ENCODE measurements at regions not wholly inside any gene's neighbourhood (a gene's known extent, or its start where the extent isn't known, plus 50 kb on each side); places are given as distances from the start of the nearest gene placed in this dataset.

GRCh38 chr12:76238688-76239087 is 109.5 kb downstream of the BBS10 start:
- ChIA-PET POLR2A (no interaction called here), CTCF (interaction anchor here (0.7 kb wide), 1 partner anchor 13 kb away, joined by 3 read pairs; no protein-coding TSS in a partner anchor)
- Histone ChIP-seq H3K36me3 (ENCODE audit: control insufficient read depth in 2 of 2, insufficient read depth in 1 of 2, low read length in 2 of 2) (no peaks in the 10 kb centered on the region), H3K27ac (ENCODE audit: extremely low read depth, low read depth, low read length) (no peak overlapping the region), H3K9me3 (ENCODE audit: control insufficient read depth, insufficient read depth, low read depth, low read length) (no peaks in the 10 kb centered on the region), H3K4me1 (ENCODE audit: control insufficient read depth, insufficient read depth, low read length) (no peaks in the 10 kb centered on the region), H3K4me3 (ENCODE audit: low read depth, low read length) (no peak overlapping the region)
- TF ChIP-seq ZNF600 (tag by site-specific recombination; IDR thresholded peaks at IDR 0.05) (no peak), ZNF624 (tag by site-specific recombination; IDR thresholded peaks at IDR 0.05) (no peak), ZBTB49 (tag by site-specific recombination; IDR thresholded peaks at IDR 0.05; ENCODE audit: low read depth) (no peak), ZNF529 (tag by site-specific recombination; IDR thresholded peaks at IDR 0.05; ENCODE audit: insufficient replicate concordance) (no peak), HOXA7 (CRISPR knock-in tag; IDR thresholded peaks at IDR 0.05; ENCODE audit: borderline replicate concordance) (no peak), ZNF830 (tag by site-specific recombination; IDR thresholded peaks at IDR 0.05; ENCODE audit: low read depth) (no peak), GLI2 (tag by site-specific recombination; IDR thresholded peaks at IDR 0.05; ENCODE audit: borderline replicate concordance, low read depth) (no peak), ZNF350 (tag by site-specific recombination; IDR thresholded peaks at IDR 0.05) (no peak), ZNF133 (tag by site-specific recombination; IDR thresholded peaks at IDR 0.05) (no peak), ATF2 (tag by site-specific recombination; IDR thresholded peaks at IDR 0.05; ENCODE audit: low read depth) (no peak), YY2 (tag by site-specific recombination; IDR thresholded peaks at IDR 0.05) (no peak), MZF1 (tag by site-specific recombination; IDR thresholded peaks at IDR 0.05; ENCODE audit: borderline replicate concordance) (no peak), ZNF175 (tag by site-specific recombination; IDR thresholded peaks at IDR 0.05) (no peak), ZNF132 (tag by site-specific recombination; IDR thresholded peaks at IDR 0.05; ENCODE audit: borderline replicate concordance) (no peak), ZNF433 (tag by site-specific recombination; IDR thresholded peaks at IDR 0.05; ENCODE audit: low read depth) (no peak), ZBTB10 (tag by site-specific recombination; IDR thresholded peaks at IDR 0.05) (no peak)

GRCh38 chr12:76237086-76237701 is 111.0 kb downstream of the BBS10 start:
- Histone ChIP-seq H3K36me3 (ENCODE audit: control insufficient read depth in 2 of 2, insufficient read depth in 1 of 2, low read length in 2 of 2) (no peaks in the 10 kb centered on the region), H3K9me3 (ENCODE audit: control insufficient read depth, insufficient read depth, low read depth, low read length) (no peaks in the 10 kb centered on the region), H3K4me1 (ENCODE audit: control insufficient read depth, insufficient read depth, low read length) (no peaks in the 10 kb centered on the region), H3K4me3 (ENCODE audit: low read depth, low read length) (no peak overlapping the region), H3K27ac (ENCODE audit: extremely low read depth, low read depth, low read length) (no peak overlapping the region)
- CTCF ChIA-PET, result no interaction called here
- POLR2A ChIA-PET, result no interaction called here
- TF ChIP-seq ZNF133 (tag by site-specific recombination; IDR thresholded peaks at IDR 0.05) (no peak), ZNF830 (tag by site-specific recombination; IDR thresholded peaks at IDR 0.05; ENCODE audit: low read depth) (no peak), ZBTB7A (tag by site-specific recombination; IDR thresholded peaks at IDR 0.05; ENCODE audit: low read depth) (no peak), ZNF18 (tag by site-specific recombination; IDR thresholded peaks at IDR 0.05) (no peak), ZFP41 (tag by site-specific recombination; IDR thresholded peaks at IDR 0.05; ENCODE audit: borderline replicate concordance) (no peak), ZNF311 (tag by site-specific recombination; IDR thresholded peaks at IDR 0.05; ENCODE audit: borderline replicate concordance) (no peak), KLF17 (tag by site-specific recombination; IDR thresholded peaks at IDR 0.05) (no peak), ZNF692 (tag by site-specific recombination; IDR thresholded peaks at IDR 0.05) (no peak), ZNF521 (tag by site-specific recombination; IDR thresholded peaks at IDR 0.05) (no peak), ZNF624 (tag by site-specific recombination; IDR thresholded peaks at IDR 0.05) (no peak), ZNF169 (tag by site-specific recombination; IDR thresholded peaks at IDR 0.05) (no peak)

Data from HEK293 (cell line).